Suppressor macrophage treated with lipopolysaccharide for 1 hour (primary cell): ENCODE measurements at regions not wholly inside any gene's neighbourhood (a gene's known extent, or its start where the extent isn't known, plus 50 kb on each side); places are given as distances from the start of the nearest gene placed in this dataset.
"Not testable (repeated sequence)": the region's sequence is repeated elsewhere in the genome, so short reads cannot be mapped to it uniquely, and the experiment has no call there.

ENCODE experiments used
- DNase-seq, 3 donors: peaks; one replicate each; pipeline ENCODE4 v3.0.0-alpha.2; 2020 to 2022

GRCh38 chrX:149420566-149420965 is 84.5 kb downstream of the IDS start:
- not testable (repeated sequence) for DNase-seq

GRCh38 chrX:149398027-149398426 is 107.1 kb downstream of the IDS start:
- no peak for DNase-seq

GRCh38 chrX:149392921-149393320 is 112.2 kb downstream of the IDS start:
- DNase-seq: no peak

GRCh38 chrX:149383852-149384251 is 121.3 kb downstream of the IDS start:
- DNase-seq: no peak

GRCh38 chrX:149374751-149375150 is 130.4 kb downstream of the IDS start:
- DNase-seq: no peak

- DNase-seq: no peak
Measured at GRCh38 chrX:149372866-149373265, 132.2 kb downstream of the IDS start.

GRCh38 chrX:149371986-149372385 is 133.1 kb downstream of the IDS start:
- DNase-seq: no peak

- no peak for DNase-seq
Measured at GRCh38 chrX:149370097-149370496, 135.0 kb downstream of the IDS start.

- DNase-seq: no peak
Measured at GRCh38 chrX:149365552-149365951, 139.6 kb downstream of the IDS start.

- no peak for DNase-seq
Measured at GRCh38 chrX:149365061-149365460, 140.0 kb downstream of the IDS start.

GRCh38 chrX:149363965-149364364 is 141.1 kb downstream of the IDS start:
- no peak for DNase-seq

- no peak for DNase-seq
Measured at GRCh38 chrX:149346306-149346705, 158.8 kb downstream of the IDS start.

- DNase-seq: no peak
Measured at GRCh38 chrX:149322316-149322715, 182.8 kb downstream of the IDS start.

- DNase-seq: no peak
Measured at GRCh38 chrX:149313871-149314371, 191.2 kb downstream of the IDS start.

- no peak for DNase-seq
Measured at GRCh38 chrX:149312988-149313387, 192.1 kb downstream of the IDS start.

- DNase-seq: no peak
Measured at GRCh38 chrX:149312097-149312496, 193.0 kb downstream of the IDS start.

- no peak for DNase-seq
Measured at GRCh38 chrX:149302705-149303104, 202.4 kb downstream of the IDS start.

GRCh38 chrX:149298111-149298510 is 207.0 kb downstream of the IDS start:
- DNase-seq: no peak

GRCh38 chrX:149296092-149296491 is 209.0 kb downstream of the IDS start:
- no peak for DNase-seq

- DNase-seq: peak; percentile 36 to 53 (median 47)
Measured at GRCh38 chrX:149286940-149287349, 218.2 kb downstream of the IDS start.

GRCh38 chrX:149284616-149285015 is 220.5 kb downstream of the IDS start:
- DNase-seq: no peak

- no peak for DNase-seq
Measured at GRCh38 chrX:149283853-149284252, 221.3 kb downstream of the IDS start.

GRCh38 chrX:149282909-149283308 is 222.2 kb downstream of the IDS start:
- DNase-seq: no peak

- DNase-seq: no peak
Measured at GRCh38 chrX:149280011-149280410, 225.1 kb downstream of the IDS start.

- no peak for DNase-seq
Measured at GRCh38 chrX:149275836-149276235, 229.3 kb downstream of the IDS start.
